ENCODE measurements at regions not wholly inside any gene's neighbourhood (a gene's known extent, or its start where the extent isn't known, plus 50 kb on each side); places are given as distances from the start of the nearest gene placed in this dataset.

- DNase-seq (ENCODE audit: low read depth, low spot score): no peak
- in situ Hi-C loops (cut with HindIII; ENCODE audit: low pct_unique_long_range_greater_than_20kb, low sequenced_read_pairs): no loop called here
Observed at GRCh38 chr9:118457171-118458000, 753.2 kb downstream of the TLR4 start.

GRCh38 chr9:118459913-118460312, 755.7 kb downstream of the TLR4 start:
- no peak for DNase-seq (ENCODE audit: low read depth, low spot score)
- in situ Hi-C loops (cut with HindIII; ENCODE audit: low pct_unique_long_range_greater_than_20kb, low sequenced_read_pairs): no loop called here

GRCh38 chr9:118463419-118463818, 759.2 kb downstream of the TLR4 start:
- in situ Hi-C loops (cut with HindIII; ENCODE audit: low pct_unique_long_range_greater_than_20kb, low sequenced_read_pairs): no loop called here
- no peak for DNase-seq (ENCODE audit: low read depth, low spot score)

GRCh38 chr9:118473521-118473920, 769.3 kb downstream of the TLR4 start:
- no peak for DNase-seq (ENCODE audit: low read depth, low spot score)

GRCh38 chr9:118478752-118479151, 774.5 kb downstream of the TLR4 start:
- no peak for DNase-seq (ENCODE audit: low read depth, low spot score)
- in situ Hi-C loops (cut with HindIII; ENCODE audit: low pct_unique_long_range_greater_than_20kb, low sequenced_read_pairs): no loop called here

More at GRCh38 chr9:118473521-118473920, 769.3 kb downstream of the TLR4 start:
- in situ Hi-C loops (cut with HindIII; ENCODE audit: low pct_unique_long_range_greater_than_20kb, low sequenced_read_pairs): no loop called here

GRCh38 chr9:118482306-118482705, 778.1 kb downstream of the TLR4 start:
- no peak for DNase-seq (ENCODE audit: low read depth, low spot score)
- in situ Hi-C loops (cut with HindIII; ENCODE audit: low pct_unique_long_range_greater_than_20kb, low sequenced_read_pairs): no loop called here

- no peak for DNase-seq (ENCODE audit: low read depth, low spot score)
- in situ Hi-C loops (cut with HindIII; ENCODE audit: low pct_unique_long_range_greater_than_20kb, low sequenced_read_pairs): no loop called here
Observed at GRCh38 chr9:118483677-118484076, 779.5 kb downstream of the TLR4 start.

- no peak for DNase-seq (ENCODE audit: low read depth, low spot score)
- in situ Hi-C loops (cut with HindIII; ENCODE audit: low pct_unique_long_range_greater_than_20kb, low sequenced_read_pairs): no loop called here
Observed at GRCh38 chr9:118503236-118503635, 799.0 kb downstream of the TLR4 start.

- no peak for DNase-seq (ENCODE audit: low read depth, low spot score)
- in situ Hi-C loops (cut with HindIII; ENCODE audit: low pct_unique_long_range_greater_than_20kb, low sequenced_read_pairs): no loop called here
Observed at GRCh38 chr9:118510711-118511110, 806.5 kb downstream of the TLR4 start.

- DNase-seq (ENCODE audit: low read depth, low spot score): no peak
- in situ Hi-C loops (cut with HindIII; ENCODE audit: low pct_unique_long_range_greater_than_20kb, low sequenced_read_pairs): no loop called here
Observed at GRCh38 chr9:118515947-118516346, 811.7 kb downstream of the TLR4 start.

GRCh38 chr9:118521261-118521660, 817.1 kb downstream of the TLR4 start:
- in situ Hi-C loops (cut with HindIII; ENCODE audit: low pct_unique_long_range_greater_than_20kb, low sequenced_read_pairs): no loop called here
- DNase-seq (ENCODE audit: low read depth, low spot score): no peak

- peak; percentile 76 for DNase-seq (ENCODE audit: low read depth, low spot score)
- in situ Hi-C loops (cut with HindIII; ENCODE audit: low pct_unique_long_range_greater_than_20kb, low sequenced_read_pairs): no loop called here
Observed at GRCh38 chr9:118522093-118523028, 818.2 kb downstream of the TLR4 start.

GRCh38 chr9:118527261-118527660, 823.1 kb downstream of the TLR4 start:
- in situ Hi-C loops (cut with HindIII; ENCODE audit: low pct_unique_long_range_greater_than_20kb, low sequenced_read_pairs): no loop called here
- DNase-seq (ENCODE audit: low read depth, low spot score): no peak

- in situ Hi-C loops (cut with HindIII; ENCODE audit: low pct_unique_long_range_greater_than_20kb, low sequenced_read_pairs): no loop called here
- DNase-seq (ENCODE audit: low read depth, low spot score): no peak
Observed at GRCh38 chr9:118529210-118529609, 825.0 kb downstream of the TLR4 start.

GRCh38 chr9:118529624-118530214, 825.5 kb downstream of the TLR4 start:
- in situ Hi-C loops (cut with HindIII; ENCODE audit: low pct_unique_long_range_greater_than_20kb, low sequenced_read_pairs): no loop called here
- DNase-seq (ENCODE audit: low read depth, low spot score): no peak

- DNase-seq (ENCODE audit: low read depth, low spot score): no peak
- in situ Hi-C loops (cut with HindIII; ENCODE audit: low pct_unique_long_range_greater_than_20kb, low sequenced_read_pairs): no loop called here
Observed at GRCh38 chr9:118532592-118532991, 828.4 kb downstream of the TLR4 start.

GRCh38 chr9:118533101-118533500, 828.9 kb downstream of the TLR4 start:
- in situ Hi-C loops (cut with HindIII; ENCODE audit: low pct_unique_long_range_greater_than_20kb, low sequenced_read_pairs): no loop called here
- DNase-seq (ENCODE audit: low read depth, low spot score): no peak

GRCh38 chr9:118533850-118534249, 829.6 kb downstream of the TLR4 start:
- DNase-seq (ENCODE audit: low read depth, low spot score): no peak
- in situ Hi-C loops (cut with HindIII; ENCODE audit: low pct_unique_long_range_greater_than_20kb, low sequenced_read_pairs): no loop called here
